NCI-H2196 (cell line): ENCODE measurements at regions not wholly inside any gene's neighbourhood (a gene's known extent, or its start where the extent isn't known, plus 50 kb on each side); places are given as distances from the start of the nearest gene placed in this dataset.
"Not testable (repeated sequence)": the region's sequence is repeated elsewhere in the genome, so short reads cannot be mapped to it uniquely, and the experiment has no call there.

Experiments used
- DNase-seq: peaks from one replicate; lab custom pipeline; 2025; ENCODE audit not compliant: unreplicated experiment; lab: John Stamatoyannopoulos, UW

DNA sequence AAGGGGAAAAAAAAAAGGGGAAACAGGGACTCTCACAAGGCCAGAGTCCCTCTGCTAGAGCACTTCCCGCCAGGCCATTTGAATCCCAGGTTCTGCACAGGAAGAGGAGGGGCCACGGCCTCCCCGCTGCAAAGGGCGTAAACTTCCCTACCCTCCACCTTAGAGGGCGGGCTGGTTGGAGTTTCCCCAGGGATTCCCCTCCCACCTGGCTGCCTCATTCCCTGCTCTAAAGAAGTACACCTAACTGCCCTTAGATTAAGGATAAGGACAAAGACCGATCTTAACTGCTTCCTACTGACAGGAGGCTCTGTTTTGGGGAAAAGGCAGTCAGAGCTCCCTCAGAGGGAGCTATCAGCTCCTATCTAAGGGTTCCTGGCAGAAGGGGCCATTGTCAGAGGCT, 102.0 kb upstream of the ARMC3 start:
- no peak for DNase-seq

DNA sequence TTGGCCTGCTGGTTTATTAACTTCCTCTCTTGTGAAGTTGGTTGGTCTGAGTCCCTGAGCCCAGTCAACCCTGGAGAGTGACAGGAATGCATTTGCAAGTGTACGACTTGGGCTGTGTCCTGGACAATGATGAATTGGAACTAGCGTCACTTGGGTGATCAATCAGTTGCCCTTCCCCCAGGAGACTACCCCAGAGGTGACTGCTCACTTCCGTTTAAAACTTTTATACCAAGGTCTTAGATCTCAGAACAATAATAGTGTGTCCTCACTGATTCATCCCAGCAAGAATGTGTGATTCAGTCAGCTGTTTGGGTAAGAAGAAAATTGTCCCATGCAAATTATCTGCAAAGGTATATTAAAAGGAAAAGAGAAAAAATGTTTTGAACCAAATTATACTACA, 102.9 kb upstream of the ARMC3 start:
- no peak for DNase-seq

DNA sequence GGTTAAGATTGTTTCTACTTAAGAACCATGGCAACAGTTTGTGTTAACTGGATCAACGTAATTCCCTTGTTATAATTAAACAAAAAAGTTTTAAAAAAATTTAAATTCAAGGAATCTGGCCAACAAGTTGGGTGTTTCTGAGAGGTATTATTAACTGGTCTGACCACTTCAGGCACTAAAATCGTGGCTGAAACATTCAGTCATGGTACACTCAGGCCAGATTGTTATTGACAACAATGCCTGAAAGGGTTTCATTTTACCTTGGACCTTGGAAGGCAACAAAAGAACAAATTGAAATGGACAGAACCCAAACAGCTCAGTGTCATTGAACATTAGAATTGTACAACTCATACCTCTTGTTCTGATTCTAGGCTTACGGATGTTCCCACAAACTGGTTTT, 103.3 kb upstream of the ARMC3 start:
- no peak for DNase-seq

DNA sequence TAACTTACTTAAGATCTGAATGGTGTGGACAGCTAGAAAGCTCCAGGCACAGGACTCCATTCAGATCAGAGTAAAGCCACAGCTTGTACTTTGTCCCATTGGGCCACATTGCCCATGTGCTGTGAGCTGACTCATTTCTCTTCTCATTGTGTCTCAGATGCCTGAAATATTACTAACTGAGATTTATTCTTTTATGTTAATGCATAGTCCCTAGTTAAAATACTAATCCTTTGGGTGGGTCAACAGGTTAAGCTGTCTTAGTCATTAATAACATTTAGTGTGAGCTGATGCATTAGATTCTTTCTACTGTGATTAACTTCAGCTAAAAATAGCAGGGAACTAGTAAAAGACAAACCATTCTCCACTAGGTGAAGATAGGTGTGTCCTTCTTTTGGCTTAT, 104.7 kb upstream of the ARMC3 start:
- DNase-seq, result no peak

DNA sequence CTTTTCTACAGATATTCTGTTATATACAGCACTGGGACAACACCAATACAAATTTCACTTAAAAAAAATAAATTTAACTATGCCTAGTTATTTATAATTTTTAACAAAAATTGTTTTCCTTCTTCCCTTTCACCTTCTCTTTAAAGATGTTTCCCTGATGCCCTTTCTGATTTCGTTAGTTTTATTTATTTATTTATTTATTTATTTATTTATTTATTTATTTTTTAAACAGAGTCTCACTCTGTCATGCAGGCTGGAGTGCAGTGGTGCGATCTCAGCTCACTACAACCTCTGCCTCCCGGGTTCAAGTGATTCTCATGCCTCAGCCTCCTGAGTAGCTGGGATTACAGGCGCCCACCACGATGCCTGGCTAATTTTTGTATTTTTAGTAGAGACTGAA, 105.9 kb upstream of the ARMC3 start:
- not testable (repeated sequence) for DNase-seq

DNA sequence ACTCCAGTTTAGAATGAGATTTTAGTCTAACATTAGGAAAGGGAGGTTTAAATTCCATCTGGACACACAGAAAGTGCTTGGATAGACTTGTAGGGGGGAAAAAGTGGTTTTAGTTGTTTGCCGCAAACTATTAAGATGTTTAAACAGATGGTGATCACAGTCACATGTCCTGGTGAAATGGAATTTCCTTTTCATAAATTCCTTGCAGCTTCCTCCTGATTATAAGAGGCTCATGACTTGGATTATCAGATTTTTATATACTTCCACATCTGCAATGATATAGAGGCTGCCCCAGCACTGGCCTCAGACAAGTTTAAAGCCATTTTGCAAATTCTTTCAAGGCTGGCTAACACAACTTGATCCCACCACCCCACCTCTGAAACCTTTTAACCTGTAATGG, 106.4 kb upstream of the ARMC3 start:
- no peak for DNase-seq

DNA sequence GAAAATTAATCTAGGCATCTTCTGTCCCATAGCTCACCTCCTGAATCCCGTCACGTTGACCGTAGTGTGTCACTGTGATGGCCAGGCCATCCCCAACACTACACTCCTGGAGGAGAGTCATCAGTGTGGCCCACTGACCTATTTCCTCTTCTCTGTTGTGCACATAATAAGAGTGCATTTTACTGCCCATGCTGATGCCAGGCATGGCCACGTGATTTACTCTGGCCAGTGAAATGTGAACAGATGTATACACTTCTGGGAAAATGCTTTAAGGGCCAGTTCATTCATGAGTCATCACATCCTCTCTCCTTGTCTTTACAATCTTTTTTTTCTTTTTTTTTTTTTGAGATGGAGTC, 101.9 kb upstream of the PIP4K2A start:
- DNase-seq, result no peak

DNA sequence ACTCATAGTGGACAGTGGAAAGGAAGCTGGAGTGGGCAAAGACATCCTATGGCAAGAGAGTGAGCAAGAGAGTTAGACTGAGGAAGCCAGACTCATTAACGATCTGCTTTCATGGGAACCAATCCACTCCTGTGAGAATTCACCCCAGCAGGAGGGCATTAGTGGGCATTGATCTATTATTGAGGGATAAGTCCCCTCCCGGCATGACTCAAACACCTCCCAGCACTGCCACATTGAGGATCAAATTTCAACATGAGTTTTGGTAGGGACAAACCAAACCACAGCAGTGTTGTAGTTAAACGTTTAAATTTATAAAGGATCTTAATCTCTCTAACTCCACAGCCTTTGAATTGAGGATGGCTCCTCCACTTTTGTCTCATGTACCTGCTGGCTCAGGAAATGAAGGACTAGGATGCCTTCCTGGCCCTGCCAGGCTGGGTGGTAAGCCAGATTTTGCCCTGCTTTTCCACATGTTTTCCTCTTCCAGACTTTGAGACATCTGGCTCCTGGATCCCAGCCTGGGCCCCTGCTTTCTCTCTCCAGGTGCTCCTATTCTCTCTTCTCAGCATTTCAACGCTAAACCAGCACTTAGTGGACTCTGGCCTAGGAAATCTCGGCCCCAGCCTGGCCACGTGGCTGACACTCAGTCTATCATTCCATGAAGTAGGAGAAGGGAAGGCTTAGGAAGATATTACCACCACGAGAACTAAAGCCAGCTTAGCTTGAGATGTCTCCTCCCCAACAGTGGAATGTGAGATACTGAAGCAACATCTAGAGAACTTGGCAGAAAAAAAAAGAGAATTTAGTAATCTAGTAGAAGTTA, 96.5 kb upstream of the PIP4K2A start:
- DNase-seq, result no peak

DNA sequence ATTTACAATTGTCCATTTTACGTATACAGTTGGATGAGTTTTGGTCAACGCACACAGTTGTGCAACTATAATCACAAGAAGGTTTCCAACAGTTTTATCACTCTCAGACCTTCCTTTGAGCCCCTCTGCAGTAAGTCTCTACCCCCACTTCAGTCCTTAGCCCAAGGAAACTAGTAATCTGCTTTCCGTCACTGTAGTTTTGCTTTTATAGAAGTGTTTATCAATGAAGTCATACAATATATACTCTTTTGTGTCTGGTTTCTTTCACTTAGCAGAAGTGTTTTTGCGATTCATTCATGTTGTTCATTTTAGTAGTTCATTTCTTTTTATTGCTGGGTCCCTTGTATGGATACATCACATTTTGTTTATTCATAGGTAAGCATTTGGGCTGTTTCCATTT, 92.9 kb upstream of the PIP4K2A start:
- no peak for DNase-seq

DNA sequence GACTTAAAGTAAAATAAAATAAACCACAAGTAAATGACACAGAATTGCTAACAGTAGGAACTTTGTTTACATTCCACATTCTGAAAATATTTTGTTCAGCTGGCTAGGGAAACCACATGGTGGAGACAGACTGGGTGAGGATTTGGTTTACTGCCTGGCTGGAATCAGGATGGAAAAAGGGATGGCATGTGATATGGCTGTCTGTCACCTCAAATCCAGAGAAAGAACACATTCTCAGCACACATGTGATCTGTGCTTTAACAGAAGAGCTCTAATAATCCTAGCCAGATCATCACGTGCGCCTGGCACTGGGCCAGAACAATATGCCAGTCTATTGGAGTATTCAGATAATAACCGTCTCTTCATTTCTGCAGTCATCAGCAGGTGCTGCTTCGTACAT, 90.9 kb upstream of the PIP4K2A start:
- peak; percentile 68 for DNase-seq

DNA sequence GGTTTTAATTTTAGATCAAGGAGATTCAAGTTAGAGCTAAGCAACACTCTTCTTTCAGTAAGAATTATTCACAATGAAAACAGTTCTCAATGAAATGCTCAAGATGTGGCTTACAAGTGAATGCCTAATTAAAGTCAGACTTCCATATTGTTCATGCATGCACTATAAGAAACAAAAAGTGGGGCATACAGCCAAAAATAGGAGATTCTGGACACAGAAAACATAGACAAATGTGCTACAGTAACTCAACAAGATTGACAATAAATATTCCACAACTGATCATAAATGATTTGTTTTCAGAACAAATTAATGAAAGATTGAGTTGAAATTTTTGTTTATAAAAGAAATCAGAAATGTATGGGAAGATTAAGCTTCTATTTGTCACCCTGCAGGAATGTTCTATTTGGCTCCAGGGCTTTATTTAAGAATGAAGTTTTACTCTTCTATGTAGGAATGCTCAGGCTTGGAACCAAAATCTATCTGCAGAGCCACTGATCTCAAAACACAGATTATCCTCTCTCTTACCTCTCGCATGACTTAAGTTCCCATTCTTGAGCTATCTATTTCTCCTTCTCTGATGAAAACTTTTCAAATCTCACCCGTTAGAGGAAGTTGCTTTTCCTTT, 89.0 kb upstream of the PIP4K2A start:
- no peak for DNase-seq

DNA sequence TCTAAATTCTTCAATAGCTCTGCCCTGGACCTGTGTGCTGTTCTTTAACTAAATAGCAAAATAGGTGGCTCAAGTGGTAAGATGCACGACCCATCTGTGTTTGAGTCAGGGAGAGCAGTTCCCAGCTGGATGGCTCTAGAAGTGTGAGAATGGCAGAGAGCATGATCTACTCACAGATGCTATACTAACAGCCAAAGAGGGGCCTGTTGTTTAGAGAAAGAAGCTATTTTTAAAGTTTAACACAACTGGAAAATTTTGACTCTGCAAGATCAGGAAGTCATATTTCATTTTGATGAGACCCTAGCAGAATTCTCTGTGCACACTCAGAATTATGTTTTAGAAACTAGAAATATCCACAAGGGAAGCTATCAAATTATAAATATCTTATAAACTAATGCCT, 87.4 kb upstream of the PIP4K2A start:
- DNase-seq, result no peak

DNA sequence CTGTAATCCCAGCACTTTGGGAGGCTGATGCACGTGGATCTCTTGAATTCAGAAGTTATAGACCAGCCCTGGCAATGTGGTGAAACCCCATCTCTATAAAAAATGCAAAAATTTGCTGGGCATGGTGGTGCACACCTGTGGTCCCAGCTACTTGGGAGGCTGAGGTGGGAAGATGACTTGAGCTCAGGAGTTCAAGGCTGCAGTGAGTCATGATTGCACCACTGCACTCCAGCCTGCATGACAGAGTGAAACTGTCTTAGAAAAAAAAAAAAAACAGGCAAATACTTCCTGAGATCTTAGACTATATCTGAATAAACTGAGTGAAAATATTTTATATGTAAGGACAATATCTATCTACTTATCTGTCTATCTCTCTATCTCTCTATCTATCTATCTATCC, 83.4 kb upstream of the PIP4K2A start:
- DNase-seq, result not testable (repeated sequence)

DNA sequence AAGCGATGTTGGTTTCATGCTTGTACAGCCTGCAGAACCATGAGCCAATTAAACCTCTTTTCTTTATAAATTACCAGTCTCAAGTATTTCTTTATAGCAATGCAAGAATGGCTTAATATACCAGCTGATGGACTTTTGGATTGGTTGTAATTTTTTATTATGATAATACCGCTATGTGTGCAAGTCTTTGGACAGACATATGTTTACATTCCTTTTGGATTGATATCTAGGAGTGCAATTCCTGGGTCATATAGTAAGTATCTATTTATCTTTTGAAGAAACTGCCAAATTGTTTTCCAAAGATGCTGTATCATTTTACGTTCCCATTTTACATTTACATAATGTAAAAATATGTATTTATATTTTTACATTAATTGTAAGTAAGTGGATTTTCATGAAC, 81.2 kb upstream of the PIP4K2A start:
- DNase-seq, result no peak

DNA sequence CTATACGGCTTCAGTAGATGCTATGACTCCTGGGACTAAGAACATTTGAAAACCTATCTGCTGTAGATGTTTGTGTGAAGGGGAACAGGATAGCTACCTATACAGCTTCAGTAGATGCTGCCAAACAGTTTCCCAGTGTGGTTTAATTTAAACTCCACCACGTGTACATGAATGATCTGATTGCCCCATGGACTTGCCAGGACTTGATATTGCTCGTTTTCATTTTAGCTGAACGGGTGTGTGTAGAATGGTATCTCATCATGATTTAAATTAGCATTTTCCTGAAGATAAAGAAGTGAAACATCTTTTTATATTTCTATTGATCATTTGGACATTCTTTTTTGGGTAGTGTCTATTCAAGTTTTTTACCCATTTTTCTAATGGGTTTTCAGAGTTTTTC, 77.8 kb upstream of the PIP4K2A start:
- no peak for DNase-seq

DNA sequence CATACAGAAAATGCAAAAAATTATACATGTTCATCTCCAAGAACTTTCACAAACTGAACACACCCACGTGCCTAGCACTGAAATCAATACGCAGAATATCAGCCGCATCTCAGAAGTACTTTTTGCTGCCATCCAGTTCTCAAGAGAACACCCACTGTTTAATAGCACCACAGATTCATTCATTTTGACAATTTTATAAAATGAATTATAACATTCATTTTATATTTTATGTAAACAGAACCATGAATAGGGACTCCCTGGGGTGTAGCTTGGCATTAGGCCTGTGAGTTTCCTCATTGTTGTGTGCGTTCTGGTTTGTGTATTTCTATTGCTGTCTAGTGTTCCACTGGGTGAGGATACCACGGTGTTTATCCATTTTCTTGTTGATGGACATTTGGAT, 77.3 kb upstream of the PIP4K2A start:
- DNase-seq, result no peak

DNA sequence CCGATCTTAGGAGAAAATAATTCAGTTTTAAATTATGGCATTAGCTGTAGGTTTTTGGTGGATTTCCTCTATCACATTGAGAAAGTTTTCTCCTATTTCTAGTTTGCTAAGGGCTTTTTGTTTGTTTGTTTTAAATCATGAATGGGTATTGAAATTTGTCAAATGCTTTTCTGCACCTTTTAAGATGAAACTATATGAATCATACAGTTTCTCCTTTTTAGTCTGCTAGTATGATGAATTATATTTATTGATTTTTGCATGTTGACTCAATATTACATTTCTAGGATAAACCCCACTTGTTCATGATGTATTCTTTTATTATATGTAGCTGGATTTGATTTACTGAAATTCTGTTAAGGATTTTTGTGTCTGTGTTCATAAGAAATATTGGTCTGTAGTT, 70.3 kb upstream of the PIP4K2A start:
- DNase-seq, result no peak

DNA sequence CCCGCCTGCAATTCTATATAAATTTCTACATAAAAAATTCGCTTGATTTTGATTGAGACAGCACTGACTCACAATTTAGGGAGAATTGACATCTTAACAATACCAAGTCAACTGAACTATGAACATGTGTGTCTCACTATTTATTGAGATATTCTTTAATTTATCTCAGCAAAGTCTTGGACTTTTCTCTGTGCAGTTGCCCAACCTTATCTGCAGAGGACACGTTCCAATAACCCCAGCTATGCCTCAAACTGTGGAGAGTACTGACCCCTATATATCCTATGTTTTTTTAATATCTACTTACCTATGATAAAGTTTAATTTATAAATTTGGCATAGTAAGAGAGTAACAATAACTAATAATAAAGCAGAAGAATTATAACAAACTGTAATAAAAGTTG, 69.4 kb upstream of the PIP4K2A start:
- no peak for DNase-seq

DNA sequence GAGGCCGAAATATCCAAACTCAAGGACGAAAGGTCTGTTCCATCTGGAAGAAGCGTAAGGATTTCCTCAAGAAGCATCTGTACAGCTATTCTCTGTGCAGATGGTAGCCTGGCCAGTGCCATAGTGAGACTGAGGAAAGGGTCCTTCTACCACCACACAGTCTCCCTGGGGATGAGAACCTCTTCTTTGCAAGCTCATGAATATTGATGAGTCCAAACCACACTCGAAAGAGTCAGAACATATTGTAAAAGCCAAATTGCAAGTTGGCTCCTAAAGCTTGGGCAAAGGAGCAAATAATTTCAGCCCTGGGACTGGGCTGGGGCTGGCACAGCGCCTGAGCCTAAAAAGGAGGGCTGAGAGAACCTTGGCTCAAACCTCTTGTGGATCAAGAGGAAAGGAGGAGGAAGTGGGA, 66.1 kb upstream of the PIP4K2A start:
- no peak for DNase-seq

DNA sequence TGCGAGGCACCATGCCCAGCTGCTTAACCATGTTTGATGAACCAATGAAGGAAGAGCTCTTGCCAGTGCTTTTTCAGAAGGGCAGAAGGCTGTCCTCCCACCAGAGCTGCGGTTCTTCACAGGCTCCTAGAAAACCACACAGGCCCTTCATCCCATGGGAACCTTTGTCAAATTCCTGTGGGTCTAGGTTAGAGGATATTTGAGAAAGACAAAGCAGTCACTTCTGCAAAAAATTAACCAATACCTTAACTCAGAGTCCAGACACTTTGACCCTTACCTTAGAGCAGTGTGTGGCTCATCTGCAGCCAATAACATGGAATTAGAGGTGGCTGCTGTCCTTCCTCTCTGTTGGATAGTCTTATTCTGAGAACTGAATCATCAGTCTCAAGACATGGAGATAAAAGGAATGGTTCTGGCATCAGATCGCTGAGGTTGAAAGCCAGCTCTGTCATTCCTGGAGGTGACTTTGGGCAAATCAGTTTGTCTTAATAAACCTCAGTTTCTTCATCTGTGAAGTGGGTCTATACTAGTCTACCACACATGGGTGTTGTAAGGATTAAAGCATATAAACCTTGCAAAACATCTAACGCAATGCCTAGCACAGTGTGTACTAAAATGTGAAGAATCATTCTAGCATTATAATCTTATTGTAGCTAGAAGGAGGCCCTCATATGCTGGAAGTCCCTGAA, 65.1 kb upstream of the PIP4K2A start:
- DNase-seq, result no peak

DNA sequence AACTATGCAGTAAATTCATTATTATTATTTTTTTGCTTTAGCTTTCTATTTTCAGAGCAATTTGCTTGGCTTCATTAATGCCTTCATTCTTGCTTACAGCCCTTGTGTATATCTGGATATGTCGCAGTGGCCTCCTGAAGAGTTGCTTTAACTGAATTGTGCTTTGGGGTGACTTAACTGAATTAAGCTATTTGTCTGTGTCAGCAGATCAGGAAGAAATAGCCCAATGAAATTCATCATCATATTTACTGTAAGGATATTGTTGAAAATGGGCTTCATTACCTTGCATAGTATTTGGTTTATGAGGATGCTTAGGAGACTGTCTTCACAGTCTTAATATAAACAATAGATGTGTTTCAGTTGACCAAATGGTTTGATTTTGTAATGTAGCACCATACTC, 59.7 kb upstream of the PIP4K2A start:
- no peak for DNase-seq

DNA sequence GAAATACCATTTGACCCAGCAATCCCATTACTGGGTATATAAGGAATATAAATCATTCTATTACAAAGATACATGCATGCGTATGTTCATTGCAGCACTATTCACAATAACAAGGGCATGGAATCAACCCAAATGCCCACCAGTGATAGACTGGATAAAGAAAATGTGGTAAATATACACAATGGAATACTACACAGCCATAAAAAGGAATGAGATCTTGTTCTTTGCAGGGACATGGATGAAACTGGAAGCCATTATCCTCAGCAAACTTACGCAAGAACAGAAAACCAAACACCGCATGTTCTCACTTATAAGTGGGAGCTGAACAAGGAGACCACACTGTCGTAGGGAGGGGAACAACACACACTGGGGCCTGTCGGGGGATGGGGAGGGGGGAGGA, 57.3 kb upstream of the PIP4K2A start:
- not testable (repeated sequence) for DNase-seq
